Activated CD4-positive, alpha-beta T cell treated with anti-CD3 and anti-CD28 coated beads, Interleukin-2, amount 10 ng/mL, durations not matched to agents 7 days and 5 days (primary cell): ENCODE measurements at regions not wholly inside any gene's neighbourhood (a gene's known extent, or its start where the extent isn't known, plus 50 kb on each side); places are given as distances from the start of the nearest gene placed in this dataset.
"Not testable (repeated sequence)": the region's sequence is repeated elsewhere in the genome, so short reads cannot be mapped to it uniquely, and the experiment has no call there.

ENCODE experiments used
- CTCF ChIA-PET: fragments of 350-600 bp; sonication (Branson Sonifier 250); formaldehyde crosslinking; loops from one replicate; lab custom pipeline; 2021; ENCODE audit warnings: antibody characterized with exemption; lab: Charles Lee
- POLR2A ChIA-PET: fragments of 350-600 bp; sonication (Branson Sonifier 250); formaldehyde crosslinking; loops from one replicate; lab custom pipeline; 2021; ENCODE audit warnings: antibody characterized with exemption; lab: Charles Lee
- DNase-seq: peaks from one replicate; pipeline ENCODE4 v3.0.0-alpha.2; 2020
- H3K27ac Mint-ChIP-seq: one replicate; pipeline ENCODE4 v1.8.0; 2021; ENCODE audit warnings: mild to moderate bottlenecking, moderate library complexity, mixed read lengths
- H3K27me3 Mint-ChIP-seq: one replicate; pipeline ENCODE4 v1.8.0; 2021; ENCODE audit warnings: mixed read lengths
- H3K36me3 Mint-ChIP-seq: one replicate; pipeline ENCODE4 v1.8.0; 2021; ENCODE audit warnings: low read depth, mixed read lengths
- H3K4me1 Mint-ChIP-seq: one replicate; pipeline ENCODE4 v1.8.0; 2021; ENCODE audit warnings: mixed read lengths
- H3K4me3 Mint-ChIP-seq: one replicate; pipeline ENCODE4 v1.8.0; 2021; ENCODE audit warnings: mild to moderate bottlenecking, moderate library complexity, mixed read lengths
- H3K9me3 Mint-ChIP-seq: one replicate; pipeline ENCODE4 v1.8.0; 2021; ENCODE audit warnings: mixed read lengths

- H3K27ac Mint-ChIP-seq, DNase-seq, H3K27me3 Mint-ChIP-seq, POLR2A ChIA-PET, H3K4me3 Mint-ChIP-seq, H3K9me3 Mint-ChIP-seq, H3K36me3 Mint-ChIP-seq, H3K4me1 Mint-ChIP-seq, CTCF ChIA-PET: not testable (repeated sequence)
Measured at GRCh38 chr3:178207627-178208026, 328.6 kb upstream of the KCNMB2 start.

DNA sequence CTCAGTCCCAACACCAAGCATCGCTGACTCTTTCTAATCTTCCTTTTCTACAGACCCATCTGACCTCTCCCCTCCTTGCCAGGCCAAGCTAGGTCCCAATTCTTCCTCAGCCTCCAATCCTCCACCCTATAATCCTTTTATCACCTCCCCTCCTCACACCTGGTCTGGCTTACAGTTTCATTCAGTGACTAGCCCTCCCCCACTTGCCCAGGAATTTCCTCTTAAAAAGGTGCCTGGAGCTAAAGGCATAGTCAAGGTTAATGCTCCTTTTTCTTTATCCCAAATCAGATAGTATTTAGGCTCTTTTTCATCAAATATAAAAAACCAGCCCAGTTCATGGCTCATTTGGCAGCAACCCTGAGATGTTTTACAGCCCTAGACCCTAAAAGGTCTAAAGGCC lies 327.1 kb upstream of the KCNMB2 start:
- H3K27ac Mint-ChIP-seq, POLR2A ChIA-PET, DNase-seq, H3K4me3 Mint-ChIP-seq, H3K27me3 Mint-ChIP-seq, H3K9me3 Mint-ChIP-seq, H3K4me1 Mint-ChIP-seq, H3K36me3 Mint-ChIP-seq, CTCF ChIA-PET: not testable (repeated sequence)

- CTCF ChIA-PET, H3K4me3 Mint-ChIP-seq, POLR2A ChIA-PET, H3K27me3 Mint-ChIP-seq, DNase-seq, H3K4me1 Mint-ChIP-seq, H3K9me3 Mint-ChIP-seq, H3K36me3 Mint-ChIP-seq, H3K27ac Mint-ChIP-seq: not testable (repeated sequence)
Measured at GRCh38 chr3:178209618-178210017, 326.6 kb upstream of the KCNMB2 start.

DNA sequence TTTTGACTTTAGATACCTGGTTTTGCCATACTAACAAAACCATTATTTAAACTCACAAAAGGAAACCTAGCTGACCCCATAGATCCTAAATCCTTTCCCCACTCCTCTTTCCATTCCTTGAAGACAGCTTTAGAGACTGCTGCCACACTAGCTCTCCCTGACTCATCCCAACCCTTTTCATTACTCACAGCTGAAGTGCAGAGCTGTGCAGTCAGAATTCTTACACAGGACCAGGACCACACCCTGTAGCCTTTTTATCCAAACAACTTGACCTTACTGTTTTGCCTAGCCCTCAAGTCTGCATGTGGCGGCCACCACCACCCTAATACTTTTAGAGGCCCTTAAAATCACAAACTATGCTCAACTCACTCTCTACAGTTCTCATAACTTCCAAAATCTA lies 325.1 kb upstream of the KCNMB2 start:
- H3K4me3 Mint-ChIP-seq, POLR2A ChIA-PET, H3K36me3 Mint-ChIP-seq, H3K4me1 Mint-ChIP-seq, H3K27me3 Mint-ChIP-seq, H3K27ac Mint-ChIP-seq, DNase-seq, CTCF ChIA-PET, H3K9me3 Mint-ChIP-seq: not testable (repeated sequence)

DNA sequence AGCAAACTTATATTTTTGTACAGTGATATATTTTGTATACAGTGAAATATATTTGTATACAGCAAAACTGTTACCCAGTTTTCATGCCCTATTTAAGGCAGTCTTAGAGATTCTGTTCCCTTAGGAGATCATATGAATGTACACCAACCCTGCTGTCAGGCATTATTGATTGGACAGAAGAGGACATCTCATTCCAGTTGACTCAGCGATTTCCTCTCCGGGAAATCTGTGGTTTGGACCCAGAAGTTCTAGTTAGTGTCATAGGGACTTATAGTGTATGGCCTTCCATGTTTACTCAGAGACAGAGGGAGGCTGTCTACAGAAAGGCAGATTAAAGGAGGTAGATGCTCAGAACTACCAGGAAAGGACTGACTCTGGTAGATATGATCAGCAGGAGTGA lies 318.8 kb upstream of the KCNMB2 start:
- no peaks in the 10 kb centered on the region for H3K27me3 Mint-ChIP-seq
- H3K36me3 Mint-ChIP-seq, result no peaks in the 10 kb centered on the region
- no peak overlapping the region for H3K4me3 Mint-ChIP-seq
- no peak overlapping the region for H3K27ac Mint-ChIP-seq
- POLR2A ChIA-PET, result no interaction called here
- no peaks in the 10 kb centered on the region for H3K4me1 Mint-ChIP-seq
- no peak for DNase-seq
- CTCF ChIA-PET, result interaction anchor here (1.2 kb wide), 1 partner anchor 14 kb away, joined by 3 read pairs; no protein-coding TSS in a partner anchor
- H3K9me3 Mint-ChIP-seq, result peaks cover 3% of the 10 kb centered on the region

GRCh38 chr3:178218231-178218630 lies 318.0 kb upstream of the KCNMB2 start:
- ChIA-PET CTCF (no interaction called here), POLR2A (no interaction called here)
- DNase-seq, result no peak
- Mint-ChIP-seq H3K36me3 (no peaks in the 10 kb centered on the region), H3K4me1 (no peaks in the 10 kb centered on the region), H3K27me3 (no peaks in the 10 kb centered on the region), H3K9me3 (peaks cover 3% of the 10 kb centered on the region), H3K27ac (no peak overlapping the region), H3K4me3 (no peak overlapping the region)

GRCh38 chr3:178219661-178220060 lies 316.6 kb upstream of the KCNMB2 start:
- H3K9me3 Mint-ChIP-seq, H3K27me3 Mint-ChIP-seq, H3K4me1 Mint-ChIP-seq, H3K36me3 Mint-ChIP-seq, CTCF ChIA-PET, DNase-seq, POLR2A ChIA-PET, H3K27ac Mint-ChIP-seq, H3K4me3 Mint-ChIP-seq: not testable (repeated sequence)

- Mint-ChIP-seq H3K27ac (no peak overlapping the region), H3K4me1 (no peaks in the 10 kb centered on the region), H3K4me3 (no peak overlapping the region), H3K27me3 (no peaks in the 10 kb centered on the region), H3K36me3 (no peaks in the 10 kb centered on the region), H3K9me3 (peaks cover 3% of the 10 kb centered on the region)
- ChIA-PET POLR2A (no interaction called here), CTCF (no interaction called here)
- DNase-seq, result no peak
Measured at GRCh38 chr3:178223876-178224275, 312.4 kb upstream of the KCNMB2 start.

GRCh38 chr3:178226094-178226493 lies 310.1 kb upstream of the KCNMB2 start:
- ChIA-PET CTCF (no interaction called here), POLR2A (no interaction called here)
- no peaks in the 10 kb centered on the region for H3K4me1 Mint-ChIP-seq
- no peaks in the 10 kb centered on the region for H3K36me3 Mint-ChIP-seq
- no peaks in the 10 kb centered on the region for H3K27me3 Mint-ChIP-seq
- DNase-seq, result no peak
- H3K9me3 Mint-ChIP-seq, result no peaks in the 10 kb centered on the region
- no peak overlapping the region for H3K27ac Mint-ChIP-seq
- H3K4me3 Mint-ChIP-seq, result no peak overlapping the region

GRCh38 chr3:178231645-178232044 lies 304.6 kb upstream of the KCNMB2 start:
- ChIA-PET CTCF (no interaction called here), POLR2A (no interaction called here)
- no peak for DNase-seq
- no peaks in the 10 kb centered on the region for H3K36me3 Mint-ChIP-seq
- H3K4me3 Mint-ChIP-seq, result no peak overlapping the region
- no peaks in the 10 kb centered on the region for H3K9me3 Mint-ChIP-seq
- no peak overlapping the region for H3K27ac Mint-ChIP-seq
- H3K4me1 Mint-ChIP-seq, result no peaks in the 10 kb centered on the region
- H3K27me3 Mint-ChIP-seq, result no peaks in the 10 kb centered on the region

- no peak overlapping the region for H3K4me3 Mint-ChIP-seq
- ChIA-PET CTCF (interaction anchor here (0.6 kb wide), 1 partner anchor 8 kb away, joined by 3 read pairs; no protein-coding TSS in a partner anchor), POLR2A (no interaction called here)
- no peaks in the 10 kb centered on the region for H3K9me3 Mint-ChIP-seq
- no peaks in the 10 kb centered on the region for H3K4me1 Mint-ChIP-seq
- no peak for DNase-seq
- H3K36me3 Mint-ChIP-seq, result no peaks in the 10 kb centered on the region
- no peak overlapping the region for H3K27ac Mint-ChIP-seq
- H3K27me3 Mint-ChIP-seq, result no peaks in the 10 kb centered on the region
Measured at GRCh38 chr3:178233371-178234071, 302.7 kb upstream of the KCNMB2 start.

DNA sequence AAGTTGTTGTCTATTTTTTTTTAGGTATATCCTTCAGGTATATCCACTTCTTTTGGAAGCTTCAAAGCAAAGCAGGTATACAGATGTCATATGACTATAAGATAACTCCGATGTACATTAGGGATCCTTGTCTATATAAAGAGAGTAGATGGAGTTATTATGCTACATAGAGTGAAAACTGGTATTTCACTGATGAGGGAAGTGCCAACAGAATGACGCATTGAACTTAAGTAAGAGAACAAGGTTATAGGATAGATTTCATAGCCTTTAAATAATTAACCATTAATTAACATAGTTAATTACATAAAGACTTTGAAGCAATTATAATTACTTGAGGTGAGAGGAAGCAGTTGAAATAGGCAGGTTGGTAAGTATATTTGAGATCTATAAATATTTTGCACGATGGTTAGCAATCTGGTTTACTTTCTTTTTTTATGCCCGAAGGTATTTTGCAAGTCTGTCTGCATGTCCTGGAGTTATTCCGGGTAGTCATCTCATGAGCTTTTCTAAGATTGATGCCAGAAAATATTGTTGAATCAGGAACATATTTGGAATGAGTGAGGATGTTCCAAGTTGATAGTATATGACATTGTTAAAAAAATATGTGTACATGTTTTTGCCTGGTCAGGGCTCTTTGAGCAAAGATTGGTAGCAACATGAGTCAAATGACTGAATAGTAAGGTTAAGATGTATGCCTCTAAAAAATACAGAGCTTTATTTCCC lies 299.5 kb upstream of the KCNMB2 start:
- POLR2A ChIA-PET, result no interaction called here

DNA sequence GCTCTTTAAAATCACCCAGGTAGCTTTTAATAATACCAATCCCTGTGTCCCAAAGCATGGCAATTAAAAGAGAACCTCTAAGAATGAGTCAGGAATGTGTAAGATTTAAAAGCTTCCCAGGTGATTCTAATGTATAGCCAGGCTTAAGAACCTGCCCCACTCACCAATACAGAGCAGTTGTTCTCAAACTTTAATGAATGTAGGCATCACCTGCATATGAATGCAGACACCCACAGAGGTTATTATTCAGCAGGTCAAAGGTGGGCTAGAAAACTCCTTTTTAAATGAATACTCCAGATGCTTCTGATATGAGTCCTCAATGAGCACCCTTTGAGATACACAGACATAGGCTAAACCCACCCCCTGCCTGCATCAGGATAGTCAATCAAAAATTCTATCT lies 298.1 kb upstream of the KCNMB2 start:
- H3K36me3 Mint-ChIP-seq, result no peaks in the 10 kb centered on the region
- H3K9me3 Mint-ChIP-seq, result peaks cover 3% of the 10 kb centered on the region
- ChIA-PET CTCF (no interaction called here), POLR2A (no interaction called here)
- no peaks in the 10 kb centered on the region for H3K4me1 Mint-ChIP-seq
- no peak overlapping the region for H3K27ac Mint-ChIP-seq
- no peak for DNase-seq
- H3K4me3 Mint-ChIP-seq, result no peak overlapping the region
- H3K27me3 Mint-ChIP-seq, result no peaks in the 10 kb centered on the region

More for the DNA sequence above, 299.5 kb upstream of the KCNMB2 start:
- H3K4me1 Mint-ChIP-seq, result no peaks in the 10 kb centered on the region
- H3K36me3 Mint-ChIP-seq, result no peaks in the 10 kb centered on the region
- H3K27ac Mint-ChIP-seq, result no peak overlapping the region
- H3K9me3 Mint-ChIP-seq, result peaks cover 3% of the 10 kb centered on the region
- DNase-seq, result no peak
- H3K27me3 Mint-ChIP-seq, result no peaks in the 10 kb centered on the region
- CTCF ChIA-PET, result interaction anchor here (0.7 kb wide), 1 partner anchor 754 kb away, joined by 3 read pairs; no protein-coding TSS in a partner anchor
- H3K4me3 Mint-ChIP-seq, result no peak overlapping the region
